ENCODE measurements at regions not wholly inside any gene's neighbourhood (a gene's known extent, or its start where the extent isn't known, plus 50 kb on each side); places are given as distances from the start of the nearest gene placed in this dataset.

GRCh38 chr6:148211777-148212324 lies 130.8 kb upstream of the SASH1 start:
- Histone ChIP-seq H3K9me3 (no peaks in the 10 kb centered on the region), H3K4me1 (peaks cover 0 to 12% (median 0%) of the 10 kb centered on the region in 3 donors), H3K4me3 (no peak overlapping the region), H3K27ac (no peak overlapping the region), H3K27me3 (no peaks in the 10 kb centered on the region), H3K36me3 (no peaks in the 10 kb centered on the region)
- TF ChIP-seq CTCF (IDR thresholded peaks at IDR 0.05) = no peak
- TF ChIP-seq POLR2A (IDR thresholded peaks at IDR 0.05) = no peak
- intact Hi-C loops (cut with DNase I) = no loop called here
- WGBS, 2 donors = 78 to 94% methylated on average over 6 to 8 of the region's 11 CpGs
- no peak for DNase-seq

- Histone ChIP-seq H3K4me3 (no peak overlapping the region), H3K27ac (no peak overlapping the region), H3K4me1 (peaks cover 0 to 7% (median 0%) of the 10 kb centered on the region in 3 donors), H3K27me3 (no peaks in the 10 kb centered on the region), H3K9me3 (no peaks in the 10 kb centered on the region), H3K36me3 (no peaks in the 10 kb centered on the region)
- DNase-seq = no peak
- WGBS, 2 donors = 78 to 84% methylated on average over 3 of the region's 3 CpGs
- TF ChIP-seq POLR2A (IDR thresholded peaks at IDR 0.05) = no peak
- TF ChIP-seq CTCF (IDR thresholded peaks at IDR 0.05) = no peak
- intact Hi-C loops (cut with DNase I) = no loop called here
Measured at GRCh38 chr6:148212366-148212765, 130.3 kb upstream of the SASH1 start.

GRCh38 chr6:148213366-148213765 lies 129.3 kb upstream of the SASH1 start:
- Histone ChIP-seq H3K27ac (no peak overlapping the region), H3K9me3 (no peaks in the 10 kb centered on the region), H3K4me1 (peaks cover 0 to 8% (median 3%) of the 10 kb centered on the region in 3 donors), H3K36me3 (no peaks in the 10 kb centered on the region), H3K27me3 (no peaks in the 10 kb centered on the region), H3K4me3 (no peak overlapping the region)
- no peak for DNase-seq
- WGBS, 2 donors = 70 to 74% methylated on average over 3 of the region's 3 CpGs
- intact Hi-C loops (cut with DNase I) = no loop called here
- TF ChIP-seq CTCF (IDR thresholded peaks at IDR 0.05) (no peak), POLR2A (IDR thresholded peaks at IDR 0.05) (no peak)

- Histone ChIP-seq H3K27ac (no peak overlapping the region), H3K9me3 (no peaks in the 10 kb centered on the region), H3K4me1 (peaks cover 0 to 14% (median 6%) of the 10 kb centered on the region in 3 donors), H3K27me3 (no peaks in the 10 kb centered on the region), H3K36me3 (no peaks in the 10 kb centered on the region), H3K4me3 (no peak overlapping the region)
- no peak for DNase-seq
- TF ChIP-seq CTCF (IDR thresholded peaks at IDR 0.05) (no peak), POLR2A (IDR thresholded peaks at IDR 0.05) (no peak)
- WGBS, 2 donors = 83 to 84% methylated on average over 3 to 5 of the region's 5 CpGs
- intact Hi-C loops (cut with DNase I) = no loop called here
Measured at GRCh38 chr6:148214667-148215066, 128.0 kb upstream of the SASH1 start.

GRCh38 chr6:148217051-148217450 lies 125.6 kb upstream of the SASH1 start:
- no peaks in the 10 kb centered on the region for H3K27me3 ChIP-seq
- TF ChIP-seq CTCF (IDR thresholded peaks at IDR 0.05) = no peak
- TF ChIP-seq POLR2A (IDR thresholded peaks at IDR 0.05) = no peak
- H3K4me3 ChIP-seq = no peak overlapping the region
- H3K36me3 ChIP-seq = no peaks in the 10 kb centered on the region
- no peak for DNase-seq
- peaks cover 0 to 21% (median 6%) of the 10 kb centered on the region in 3 donors for H3K4me1 ChIP-seq
- intact Hi-C loops (cut with DNase I) = no loop called here
- no peak overlapping the region for H3K27ac ChIP-seq
- no peaks in the 10 kb centered on the region for H3K9me3 ChIP-seq
- WGBS, 2 donors = 90 to 91% methylated on average over 3 to 4 of the region's 4 CpGs

All from esophagus squamous epithelium (tissue), 5 donors.